Suprapubic skin (tissue), 3 donors: ENCODE measurements at regions not wholly inside any gene's neighbourhood (a gene's known extent, or its start where the extent isn't known, plus 50 kb on each side); places are given as distances from the start of the nearest gene placed in this dataset.

Source experiments
- POLR2AphosphoS5 ChIP-seq, 3 donors: sonication (generic); formaldehyde crosslinking; IDR thresholded peaks; one replicate each; pipeline ENCODE4 v1.6.1; 2017; ENCODE audit warnings: antibody characterized with exemption in 3 of 3
- TF ChIP-seq, protein P1 (sequence below), 2 donors: fragments of 200-600 bp in 1 of 2; fragments of 450-650 bp in 1 of 2; sonication (generic) in 1 of 2; IDR thresholded peaks; one replicate each; pipeline ENCODE4 v1.5.1; 2016 to 2019; ENCODE audit warnings: antibody characterized with exemption in 2 of 2, mild to moderate bottlenecking in 1 of 2, moderate library complexity in 1 of 2

DNA sequence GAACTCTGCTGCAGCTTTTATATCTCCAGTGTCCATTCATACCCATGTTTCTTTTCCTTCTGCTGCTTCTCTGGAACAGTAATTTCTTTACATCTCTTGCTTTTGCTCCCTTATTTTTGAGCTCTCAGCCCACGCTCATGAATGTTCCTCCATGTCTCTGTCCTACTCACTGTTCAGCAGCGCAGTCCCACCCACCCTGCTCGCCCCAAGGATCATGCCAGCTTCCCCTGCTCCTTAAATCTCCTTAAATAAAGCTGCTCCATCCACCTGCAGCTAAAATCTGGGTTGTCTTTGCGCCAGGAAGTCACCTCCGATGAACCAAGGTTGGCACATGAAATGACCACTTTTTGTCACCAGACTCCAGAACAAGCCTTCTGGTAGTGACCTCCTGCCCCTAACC, 201.1 kb upstream of the RGS6 start:
- TF ChIP-seq, protein P1, sequence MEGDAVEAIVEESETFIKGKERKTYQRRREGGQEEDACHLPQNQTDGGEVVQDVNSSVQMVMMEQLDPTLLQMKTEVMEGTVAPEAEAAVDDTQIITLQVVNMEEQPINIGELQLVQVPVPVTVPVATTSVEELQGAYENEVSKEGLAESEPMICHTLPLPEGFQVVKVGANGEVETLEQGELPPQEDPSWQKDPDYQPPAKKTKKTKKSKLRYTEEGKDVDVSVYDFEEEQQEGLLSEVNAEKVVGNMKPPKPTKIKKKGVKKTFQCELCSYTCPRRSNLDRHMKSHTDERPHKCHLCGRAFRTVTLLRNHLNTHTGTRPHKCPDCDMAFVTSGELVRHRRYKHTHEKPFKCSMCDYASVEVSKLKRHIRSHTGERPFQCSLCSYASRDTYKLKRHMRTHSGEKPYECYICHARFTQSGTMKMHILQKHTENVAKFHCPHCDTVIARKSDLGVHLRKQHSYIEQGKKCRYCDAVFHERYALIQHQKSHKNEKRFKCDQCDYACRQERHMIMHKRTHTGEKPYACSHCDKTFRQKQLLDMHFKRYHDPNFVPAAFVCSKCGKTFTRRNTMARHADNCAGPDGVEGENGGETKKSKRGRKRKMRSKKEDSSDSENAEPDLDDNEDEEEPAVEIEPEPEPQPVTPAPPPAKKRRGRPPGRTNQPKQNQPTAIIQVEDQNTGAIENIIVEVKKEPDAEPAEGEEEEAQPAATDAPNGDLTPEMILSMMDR (IDR thresholded peaks at IDR 0.05), result no peak
- no peak for TF ChIP-seq POLR2AphosphoS5 (IDR thresholded peaks at IDR 0.05)
